Fibroblast of lung (primary cell): ENCODE measurements at regions not wholly inside any gene's neighbourhood (a gene's known extent, or its start where the extent isn't known, plus 50 kb on each side); places are given as distances from the start of the nearest gene placed in this dataset.
"Not testable (repeated sequence)": the region's sequence is repeated elsewhere in the genome, so short reads cannot be mapped to it uniquely, and the experiment has no call there.

Experiments
- EZH2 ChIP-seq: IDR thresholded peaks from 2 replicates; pipeline ENCODE4 v1.5.1; 2012; ENCODE audit warnings: low read length, control low read depth, mild to moderate bottlenecking; ENCODE audit errors: missing control alignments
- TF ChIP-seq, protein P1 (sequence below), 2 donors: IDR thresholded peaks in 1 of 2; conservative IDR thresholded peaks in 1 of 2; 1 replicate in 1 of 2; 2 replicates in 1 of 2; pipeline ENCODE4 v1.5.1; 2011 to 2012; ENCODE audit warnings: low read length in 2 of 2, control low read depth in 1 of 2, inconsistent platforms in 1 of 2, low read depth in 1 of 2, mild to moderate bottlenecking in 1 of 2

DNA sequence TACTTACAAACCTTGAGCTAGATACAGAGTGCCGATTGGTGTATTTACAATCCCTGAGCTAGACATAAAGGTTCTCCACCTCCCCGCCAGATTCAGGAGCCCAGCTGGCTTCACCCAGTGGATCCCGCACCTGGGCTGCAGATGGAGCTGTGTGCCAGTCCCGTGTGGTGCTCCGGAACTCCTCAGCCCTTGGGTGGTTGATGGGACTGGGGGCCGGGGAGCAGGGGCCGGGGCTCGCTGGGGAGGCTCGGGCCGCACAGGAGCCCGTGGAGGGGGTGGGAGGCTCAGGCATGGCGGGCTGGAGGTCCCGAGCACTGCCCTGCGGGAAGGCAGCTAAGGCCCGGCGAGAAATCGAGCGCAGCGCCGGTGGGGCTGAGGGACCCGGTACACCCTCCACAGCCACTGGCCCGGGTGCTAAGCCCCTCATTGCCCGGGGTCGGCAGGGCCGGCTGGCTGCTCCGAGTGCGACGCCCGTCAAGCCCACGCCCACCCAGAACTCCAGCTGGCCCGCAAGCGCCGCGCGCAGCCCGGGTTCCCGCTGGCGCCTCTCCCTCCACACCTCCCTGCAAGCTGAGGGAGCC is 466.5 kb downstream of the TECRL start:
- TF ChIP-seq, protein P1, sequence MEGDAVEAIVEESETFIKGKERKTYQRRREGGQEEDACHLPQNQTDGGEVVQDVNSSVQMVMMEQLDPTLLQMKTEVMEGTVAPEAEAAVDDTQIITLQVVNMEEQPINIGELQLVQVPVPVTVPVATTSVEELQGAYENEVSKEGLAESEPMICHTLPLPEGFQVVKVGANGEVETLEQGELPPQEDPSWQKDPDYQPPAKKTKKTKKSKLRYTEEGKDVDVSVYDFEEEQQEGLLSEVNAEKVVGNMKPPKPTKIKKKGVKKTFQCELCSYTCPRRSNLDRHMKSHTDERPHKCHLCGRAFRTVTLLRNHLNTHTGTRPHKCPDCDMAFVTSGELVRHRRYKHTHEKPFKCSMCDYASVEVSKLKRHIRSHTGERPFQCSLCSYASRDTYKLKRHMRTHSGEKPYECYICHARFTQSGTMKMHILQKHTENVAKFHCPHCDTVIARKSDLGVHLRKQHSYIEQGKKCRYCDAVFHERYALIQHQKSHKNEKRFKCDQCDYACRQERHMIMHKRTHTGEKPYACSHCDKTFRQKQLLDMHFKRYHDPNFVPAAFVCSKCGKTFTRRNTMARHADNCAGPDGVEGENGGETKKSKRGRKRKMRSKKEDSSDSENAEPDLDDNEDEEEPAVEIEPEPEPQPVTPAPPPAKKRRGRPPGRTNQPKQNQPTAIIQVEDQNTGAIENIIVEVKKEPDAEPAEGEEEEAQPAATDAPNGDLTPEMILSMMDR (conservative IDR thresholded peaks at IDR 0.05 in 1 of 2, IDR thresholded peaks at IDR 0.05 in 1 of 2; ENCODE audit: low read depth in 1 of 2, low read length in 2 of 2) = not testable (repeated sequence)
- not testable (repeated sequence) for TF ChIP-seq EZH2
